ENCODE measurements at regions not wholly inside any gene's neighbourhood (a gene's known extent, or its start where the extent isn't known, plus 50 kb on each side); places are given as distances from the start of the nearest gene placed in this dataset.

DNA sequence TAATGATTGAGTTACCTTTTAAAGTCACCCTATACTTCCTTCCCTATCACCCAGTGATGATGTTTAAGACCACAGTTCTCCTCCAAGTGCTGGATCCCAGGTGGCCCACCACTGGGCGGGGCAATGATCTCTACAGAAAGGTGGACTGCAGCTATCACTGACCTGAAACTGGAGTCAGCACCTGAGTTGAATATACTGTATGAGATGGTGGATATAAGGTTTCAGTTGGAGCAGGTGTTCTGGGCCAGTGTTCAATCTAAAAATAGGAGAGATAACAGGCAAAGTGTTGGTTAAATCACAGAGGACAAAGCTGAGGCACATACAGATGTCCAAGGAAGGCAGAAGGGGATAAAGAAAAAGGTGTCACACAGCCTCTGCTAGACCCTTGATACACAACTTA lies 96.6 kb downstream of the SIPA1L2 start:
- TF ChIP-seq, protein P1, sequence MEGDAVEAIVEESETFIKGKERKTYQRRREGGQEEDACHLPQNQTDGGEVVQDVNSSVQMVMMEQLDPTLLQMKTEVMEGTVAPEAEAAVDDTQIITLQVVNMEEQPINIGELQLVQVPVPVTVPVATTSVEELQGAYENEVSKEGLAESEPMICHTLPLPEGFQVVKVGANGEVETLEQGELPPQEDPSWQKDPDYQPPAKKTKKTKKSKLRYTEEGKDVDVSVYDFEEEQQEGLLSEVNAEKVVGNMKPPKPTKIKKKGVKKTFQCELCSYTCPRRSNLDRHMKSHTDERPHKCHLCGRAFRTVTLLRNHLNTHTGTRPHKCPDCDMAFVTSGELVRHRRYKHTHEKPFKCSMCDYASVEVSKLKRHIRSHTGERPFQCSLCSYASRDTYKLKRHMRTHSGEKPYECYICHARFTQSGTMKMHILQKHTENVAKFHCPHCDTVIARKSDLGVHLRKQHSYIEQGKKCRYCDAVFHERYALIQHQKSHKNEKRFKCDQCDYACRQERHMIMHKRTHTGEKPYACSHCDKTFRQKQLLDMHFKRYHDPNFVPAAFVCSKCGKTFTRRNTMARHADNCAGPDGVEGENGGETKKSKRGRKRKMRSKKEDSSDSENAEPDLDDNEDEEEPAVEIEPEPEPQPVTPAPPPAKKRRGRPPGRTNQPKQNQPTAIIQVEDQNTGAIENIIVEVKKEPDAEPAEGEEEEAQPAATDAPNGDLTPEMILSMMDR (IDR thresholded peaks at IDR 0.05): no peak
- no peak for TF ChIP-seq POLR2AphosphoS5 (IDR thresholded peaks at IDR 0.05)
- TF ChIP-seq POLR2A (IDR thresholded peaks at IDR 0.05; ENCODE audit: low read depth): no peak

Measured in esophagus muscularis mucosa (tissue), 3 donors.